Endodermal cell (in vitro differentiated cells): ENCODE measurements at regions not wholly inside any gene's neighbourhood (a gene's known extent, or its start where the extent isn't known, plus 50 kb on each side); places are given as distances from the start of the nearest gene placed in this dataset.

ENCODE experiments used
- DNase-seq: peaks from one replicate; pipeline ENCODE4 v3.0.0-alpha.2; 2017
- H3K27ac ChIP-seq: 2 replicates; pipeline ENCODE4 v1.5.1; 2013; ENCODE audit warnings: mild to moderate bottlenecking, low read depth, low read length, moderate library complexity
- H3K27me3 ChIP-seq: 2 replicates; pipeline ENCODE4 v1.6.1; 2013; ENCODE audit warnings: mild to moderate bottlenecking, low read length, moderate library complexity; ENCODE audit not compliant: insufficient read depth, control insufficient read depth, poor library complexity, severe bottlenecking
- H3K36me3 ChIP-seq: 2 replicates; pipeline ENCODE4 v1.7.0; 2013; ENCODE audit warnings: mild to moderate bottlenecking, low read length, moderate library complexity; ENCODE audit not compliant: control insufficient read depth, insufficient read depth
- H3K4me1 ChIP-seq: one replicate; pipeline ENCODE4 v1.7.0; 2013; ENCODE audit warnings: low read length; ENCODE audit not compliant: control insufficient read depth, insufficient read depth
- H3K4me3 ChIP-seq: 2 replicates; pipeline ENCODE4 v1.5.1; 2013; ENCODE audit warnings: mild to moderate bottlenecking, low read length, moderate library complexity
- H3K9ac ChIP-seq: 2 replicates; pipeline ENCODE4 v1.6.1; 2013; ENCODE audit warnings: mild to moderate bottlenecking, low read length, moderate library complexity; ENCODE audit not compliant: poor library complexity, severe bottlenecking; ENCODE audit errors: extremely low read depth
- H3K9me3 ChIP-seq: 2 replicates; pipeline ENCODE4 v1.6.1; 2013; ENCODE audit warnings: mild to moderate bottlenecking, low read length, moderate library complexity; ENCODE audit not compliant: control insufficient read depth
- H3K27ac Mint-ChIP-seq: 2 replicates; pipeline ENCODE4 v1.8.0; 2020; ENCODE audit warnings: mixed read lengths
- H3K27me3 Mint-ChIP-seq: 2 replicates; pipeline ENCODE4 v1.8.0; 2021; ENCODE audit warnings: mild to moderate bottlenecking, mixed read lengths; ENCODE audit not compliant: insufficient read depth
- H3K36me3 Mint-ChIP-seq: 2 replicates; pipeline ENCODE4 v1.8.0; 2020; ENCODE audit warnings: low read depth, mixed read lengths
- H3K4me1 Mint-ChIP-seq: 2 replicates; pipeline ENCODE4 v1.8.0; 2020; ENCODE audit warnings: mixed read lengths
- H3K4me3 Mint-ChIP-seq: 2 replicates; pipeline ENCODE4 v1.8.0; 2020; ENCODE audit warnings: mild to moderate bottlenecking, moderate library complexity, mixed read lengths
- H3K9me3 Mint-ChIP-seq: 2 replicates; pipeline ENCODE4 v1.8.0; 2020; ENCODE audit warnings: mild to moderate bottlenecking, mixed read lengths
- CTCF ChIP-seq: fragments of 200-600 bp; sonication (generic); conservative IDR thresholded peaks from 2 replicates; pipeline ENCODE4 v1.5.0; 2021; ENCODE audit warnings: antibody characterized with exemption, mild to moderate bottlenecking
- WGBS, 2 experiments: methylation state at CpG; one replicate each; pipeline versions ENCODE4 v1.1.5 to v1.1.7; 2013; ENCODE audit warnings: missing lambda C conversion rate in 2 of 2, mixed read lengths in 1 of 2; ENCODE audit not compliant: insufficient coverage in 1 of 2, insufficient read length in 1 of 2; 5-methylcytosine and 5-hydroxymethylcytosine counted together

GRCh38 chr5:173760461-173761177 lies 127.5 kb upstream of the CPEB4 start:
- no peak for TF ChIP-seq CTCF
- Histone ChIP-seq H3K4me3 (no peak overlapping the region), H3K36me3 (no peaks in the 10 kb centered on the region), H3K9ac (no peak overlapping the region), H3K4me1 (peaks cover 3% of the 10 kb centered on the region), H3K27ac (no peak overlapping the region), H3K9me3 (no peaks in the 10 kb centered on the region), H3K27me3 (no peaks in the 10 kb centered on the region)
- DNase-seq: no peak
- no peaks in the 10 kb centered on the region for H3K9me3 Mint-ChIP-seq
- peaks cover 7% of the 10 kb centered on the region for H3K27me3 Mint-ChIP-seq
- 90 to 92% methylated on average over 2 to 5 of the region's 5 CpGs for whole genome bisulfite sequencing, 2 experiments
- no peak overlapping the region for H3K27ac Mint-ChIP-seq
- no peaks in the 10 kb centered on the region for H3K36me3 Mint-ChIP-seq
- H3K4me1 Mint-ChIP-seq: peaks cover 22% of the 10 kb centered on the region
- H3K4me3 Mint-ChIP-seq: no peak overlapping the region

GRCh38 chr5:173761178-173761513 lies 127.0 kb upstream of the CPEB4 start:
- DNase-seq: no peak
- peaks cover 22% of the 10 kb centered on the region for H3K4me1 Mint-ChIP-seq
- H3K9me3 Mint-ChIP-seq: no peaks in the 10 kb centered on the region
- H3K9ac ChIP-seq: no peak overlapping the region
- WGBS, 2 experiments: 68 to 83% methylated on average over 4 of the region's 4 CpGs
- no peaks in the 10 kb centered on the region for H3K27me3 ChIP-seq
- no peak overlapping the region for H3K4me3 ChIP-seq
- peaks cover 7% of the 10 kb centered on the region for H3K27me3 Mint-ChIP-seq
- no peak overlapping the region for H3K27ac Mint-ChIP-seq
- H3K27ac ChIP-seq: no peak overlapping the region
- peaks cover 3% of the 10 kb centered on the region for H3K4me1 ChIP-seq
- no peak for TF ChIP-seq CTCF
- H3K9me3 ChIP-seq: no peaks in the 10 kb centered on the region
- H3K36me3 ChIP-seq: no peaks in the 10 kb centered on the region
- H3K36me3 Mint-ChIP-seq: no peaks in the 10 kb centered on the region
- H3K4me3 Mint-ChIP-seq: no peak overlapping the region

- Histone ChIP-seq H3K27ac (no peak overlapping the region), H3K9me3 (no peaks in the 10 kb centered on the region), H3K36me3 (no peaks in the 10 kb centered on the region), H3K9ac (no peak overlapping the region), H3K4me1 (peaks cover 3% of the 10 kb centered on the region), H3K27me3 (no peaks in the 10 kb centered on the region), H3K4me3 (no peak overlapping the region)
- Mint-ChIP-seq H3K4me3 (no peak overlapping the region), H3K4me1 (peaks cover 22% of the 10 kb centered on the region), H3K36me3 (no peaks in the 10 kb centered on the region), H3K27ac (no peak overlapping the region), H3K27me3 (no peaks in the 10 kb centered on the region), H3K9me3 (no peaks in the 10 kb centered on the region)
- no peak for DNase-seq
- no peak for TF ChIP-seq CTCF
- WGBS, 2 experiments: 91% methylated on average over 5 of the region's 5 CpGs; no CpG with 5 or more reads in 1 of the 2 experiments
Observed at GRCh38 chr5:173762045-173762444, 126.1 kb upstream of the CPEB4 start.
